ENCODE measurements at regions not wholly inside any gene's neighbourhood (a gene's known extent, or its start where the extent isn't known, plus 50 kb on each side); places are given as distances from the start of the nearest gene placed in this dataset.

- TF ChIP-seq JUND (IDR thresholded peaks at IDR 0.05) (no peak), FOSL2 (IDR thresholded peaks at IDR 0.05; ENCODE audit: borderline replicate concordance, low read depth) (no peak), RXRA (IDR thresholded peaks at IDR 0.05; ENCODE audit: borderline replicate concordance, low read depth) (no peak), EP300 (IDR thresholded peaks at IDR 0.05; ENCODE audit: borderline replicate concordance in 1 of 2, low read depth in 1 of 2, low read length in 1 of 2) (no peak), CTCF (IDR thresholded peaks at IDR 0.05) (no peak), TCF12 (IDR thresholded peaks at IDR 0.05) (no peak), TEAD4 (IDR thresholded peaks at IDR 0.05; ENCODE audit: borderline replicate concordance, insufficient read depth) (no peak), USF1 (IDR thresholded peaks at IDR 0.05; ENCODE audit: borderline replicate concordance, low read depth) (no peak), ELF1 (IDR thresholded peaks at IDR 0.05) (no peak), FOXM1 (IDR thresholded peaks at IDR 0.05; ENCODE audit: low read depth) (no peak), TAF1 (IDR thresholded peaks at IDR 0.05; ENCODE audit: borderline replicate concordance, low read depth, low read length) (no peak), REST (IDR thresholded peaks at IDR 0.05; ENCODE audit: low read depth, low read length) (no peak)
Observed at GRCh38 chr15:96219681-96220080, 110.8 kb upstream of the NR2F2 start.
